PC-3 (cell line): ENCODE measurements at regions not wholly inside any gene's neighbourhood (a gene's known extent, or its start where the extent isn't known, plus 50 kb on each side); places are given as distances from the start of the nearest gene placed in this dataset.

Experiments used
- CTCF ChIP-seq: fragments of 300-600 bp; sonication (generic); conservative IDR thresholded peaks from 2 replicates; pipeline ENCODE4 v1.5.1; 2017; ENCODE audit warnings: antibody characterized with exemption, low read depth, mild to moderate bottlenecking, low read length
- EZH2phosphoT487 ChIP-seq: fragments of 300-600 bp; sonication (generic); IDR thresholded peaks from 2 replicates; pipeline ENCODE4 v1.6.1; 2018; ENCODE audit warnings: mild to moderate bottlenecking, antibody characterized with exemption, low read length, borderline replicate concordance

- TF ChIP-seq CTCF (no peak), EZH2phosphoT487 (no peak)
Observed at GRCh38 chr4:106595906-106596305, 227.3 kb upstream of the GIMD1 start.
